ENCODE measurements at regions not wholly inside any gene's neighbourhood (a gene's known extent, or its start where the extent isn't known, plus 50 kb on each side); places are given as distances from the start of the nearest gene placed in this dataset.
"Not testable (repeated sequence)": the region's sequence is repeated elsewhere in the genome, so short reads cannot be mapped to it uniquely, and the experiment has no call there.

GRCh38 chr16:85243308-85243707, 131.0 kb upstream of the CIBAR2 start:
- no peak overlapping the region for H3K4me3 ChIP-seq (ENCODE audit: low read length, poor library complexity, severe bottlenecking)
- H3K36me3 ChIP-seq (ENCODE audit: insufficient read depth, low read length) = no peaks in the 10 kb centered on the region
- no peaks in the 10 kb centered on the region for H3K27me3 ChIP-seq (ENCODE audit: insufficient read depth, low read length, poor library complexity, severe bottlenecking)
- TF ChIP-seq CTCF (conservative IDR thresholded peaks at IDR 0.05; ENCODE audit: low read length) (no peak), EZH2phosphoT487 (IDR thresholded peaks at IDR 0.05; ENCODE audit: borderline replicate concordance) (no peak)
- peaks cover 5% of the 10 kb centered on the region for H3K4me1 ChIP-seq (ENCODE audit: insufficient read depth, low read length, poor library complexity, severe bottlenecking)
- H3F3A ChIP-seq (ENCODE audit: low read depth) = no peaks in the 10 kb centered on the region
- no peak overlapping the region for H3K4me2 ChIP-seq (ENCODE audit: low read depth, low read length, poor library complexity, severe bottlenecking)
- H4K20me1 ChIP-seq (ENCODE audit: insufficient read depth, low read length, poor library complexity, severe bottlenecking) = no peaks in the 10 kb centered on the region
- no peaks in the 10 kb centered on the region for H3K9me2 ChIP-seq (replicated peaks; ENCODE audit: low read depth, low read length)
- H3K9ac ChIP-seq (ENCODE audit: low read depth, low read length, poor library complexity, severe bottlenecking) = no peak overlapping the region
- no peak overlapping the region for H2AFZ ChIP-seq (ENCODE audit: low read length)
- no peaks in the 10 kb centered on the region for H3K9me3 ChIP-seq (ENCODE audit: insufficient read depth, low read depth, low read length)
- no peaks in the 10 kb centered on the region for H3K79me2 ChIP-seq (ENCODE audit: insufficient read depth, low read length)

GRCh38 chr16:85244452-85244851, 132.2 kb upstream of the CIBAR2 start:
- not testable (repeated sequence) for H2AFZ ChIP-seq (ENCODE audit: low read length); H3F3A ChIP-seq (ENCODE audit: low read depth); H3K4me1 ChIP-seq (ENCODE audit: insufficient read depth, low read length, poor library complexity, severe bottlenecking); H3K36me3 ChIP-seq (ENCODE audit: insufficient read depth, low read length); H3K9ac ChIP-seq (ENCODE audit: low read depth, low read length, poor library complexity, severe bottlenecking); H3K27me3 ChIP-seq (ENCODE audit: insufficient read depth, low read length, poor library complexity, severe bottlenecking); H4K20me1 ChIP-seq (ENCODE audit: insufficient read depth, low read length, poor library complexity, severe bottlenecking); H3K4me3 ChIP-seq (ENCODE audit: low read length, poor library complexity, severe bottlenecking); H3K4me2 ChIP-seq (ENCODE audit: low read depth, low read length, poor library complexity, severe bottlenecking); H3K9me3 ChIP-seq (ENCODE audit: insufficient read depth, low read depth, low read length); H3K79me2 ChIP-seq (ENCODE audit: insufficient read depth, low read length); H3K9me2 ChIP-seq (replicated peaks; ENCODE audit: low read depth, low read length)

GRCh38 chr16:85245307-85246172, 133.3 kb upstream of the CIBAR2 start:
- TF ChIP-seq CTCF (conservative IDR thresholded peaks at IDR 0.05; ENCODE audit: low read length) (peak; percentile 90), EZH2phosphoT487 (IDR thresholded peaks at IDR 0.05; ENCODE audit: borderline replicate concordance) (no peak)
- H3K36me3 ChIP-seq (ENCODE audit: insufficient read depth, low read length) = no peaks in the 10 kb centered on the region
- peaks cover 5% of the 10 kb centered on the region for H3K4me1 ChIP-seq (ENCODE audit: insufficient read depth, low read length, poor library complexity, severe bottlenecking)
- no peaks in the 10 kb centered on the region for H4K20me1 ChIP-seq (ENCODE audit: insufficient read depth, low read length, poor library complexity, severe bottlenecking)
- H3K9me3 ChIP-seq (ENCODE audit: insufficient read depth, low read depth, low read length) = no peaks in the 10 kb centered on the region
- no peak overlapping the region for H3K9ac ChIP-seq (ENCODE audit: low read depth, low read length, poor library complexity, severe bottlenecking)
- H2AFZ ChIP-seq (ENCODE audit: low read length) = 0 out of 2 replicates have a peak overlapping the region, but pooled peaks have one; percentile 39
- H3K4me2 ChIP-seq (ENCODE audit: low read depth, low read length, poor library complexity, severe bottlenecking) = no peak overlapping the region
- H3K9me2 ChIP-seq (replicated peaks; ENCODE audit: low read depth, low read length) = no peaks in the 10 kb centered on the region
- no peaks in the 10 kb centered on the region for H3F3A ChIP-seq (ENCODE audit: low read depth)
- H3K27me3 ChIP-seq (ENCODE audit: insufficient read depth, low read length, poor library complexity, severe bottlenecking) = no peaks in the 10 kb centered on the region
- H3K79me2 ChIP-seq (ENCODE audit: insufficient read depth, low read length) = no peaks in the 10 kb centered on the region
- H3K4me3 ChIP-seq (ENCODE audit: low read length, poor library complexity, severe bottlenecking) = no peak overlapping the region

- H3F3A ChIP-seq (ENCODE audit: low read depth) = no peaks in the 10 kb centered on the region
- no peak overlapping the region for H2AFZ ChIP-seq (ENCODE audit: low read length)
- H3K9me2 ChIP-seq (replicated peaks; ENCODE audit: low read depth, low read length) = no peaks in the 10 kb centered on the region
- H4K20me1 ChIP-seq (ENCODE audit: insufficient read depth, low read length, poor library complexity, severe bottlenecking) = no peaks in the 10 kb centered on the region
- TF ChIP-seq EZH2phosphoT487 (IDR thresholded peaks at IDR 0.05; ENCODE audit: borderline replicate concordance) = no peak
- TF ChIP-seq CTCF (conservative IDR thresholded peaks at IDR 0.05; ENCODE audit: low read length) = no peak
- H3K9me3 ChIP-seq (ENCODE audit: insufficient read depth, low read depth, low read length) = no peaks in the 10 kb centered on the region
- no peaks in the 10 kb centered on the region for H3K79me2 ChIP-seq (ENCODE audit: insufficient read depth, low read length)
- H3K4me3 ChIP-seq (ENCODE audit: low read length, poor library complexity, severe bottlenecking) = no peak overlapping the region
- no peak overlapping the region for H3K9ac ChIP-seq (ENCODE audit: low read depth, low read length, poor library complexity, severe bottlenecking)
- no peak overlapping the region for H3K4me2 ChIP-seq (ENCODE audit: low read depth, low read length, poor library complexity, severe bottlenecking)
- H3K4me1 ChIP-seq (ENCODE audit: insufficient read depth, low read length, poor library complexity, severe bottlenecking) = peaks cover 5% of the 10 kb centered on the region
- H3K27me3 ChIP-seq (ENCODE audit: insufficient read depth, low read length, poor library complexity, severe bottlenecking) = no peaks in the 10 kb centered on the region
- H3K36me3 ChIP-seq (ENCODE audit: insufficient read depth, low read length) = no peaks in the 10 kb centered on the region
These were observed 134.2 kb upstream of the CIBAR2 start for GRCh38 chr16:85246473-85246872.

Measured in Loucy (cell line).